Right renal pelvis (tissue), 4 donors: ENCODE measurements at regions not wholly inside any gene's neighbourhood (a gene's known extent, or its start where the extent isn't known, plus 50 kb on each side); places are given as distances from the start of the nearest gene placed in this dataset.
"Not testable (repeated sequence)": the region's sequence is repeated elsewhere in the genome, so short reads cannot be mapped to it uniquely, and the experiment has no call there.

Experiments used
- DNase-seq, 4 donors: peaks; one replicate each; pipeline ENCODE4 v3.0.0-alpha.2; 2013; ENCODE audit warnings: low read depth in 4 of 4, low spot score in 3 of 4, missing footprints in 1 of 4

- no peak for DNase-seq
Measured at GRCh38 chr10:28733245-28733644, 55.9 kb downstream of the BAMBI start.

DNA sequence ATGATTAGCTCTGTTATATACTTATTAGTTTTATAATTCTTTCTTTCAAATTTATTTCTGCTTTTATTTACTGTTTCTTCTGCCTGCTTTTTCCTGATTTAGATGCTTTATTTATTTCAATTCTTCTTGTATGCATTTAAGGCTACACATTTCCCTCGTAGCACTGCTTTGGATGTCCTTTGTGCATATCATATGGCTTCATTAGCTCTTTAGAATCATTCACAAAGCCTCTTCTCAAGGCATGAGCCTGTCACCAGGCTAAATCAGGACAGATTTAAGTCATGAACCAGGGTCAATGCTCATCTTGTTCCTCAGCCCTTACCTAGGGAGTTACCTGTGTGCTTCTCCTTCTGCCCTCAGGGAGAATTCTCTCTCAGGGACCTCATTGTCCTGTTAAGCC, 56.3 kb downstream of the BAMBI start:
- no peak for DNase-seq

DNA sequence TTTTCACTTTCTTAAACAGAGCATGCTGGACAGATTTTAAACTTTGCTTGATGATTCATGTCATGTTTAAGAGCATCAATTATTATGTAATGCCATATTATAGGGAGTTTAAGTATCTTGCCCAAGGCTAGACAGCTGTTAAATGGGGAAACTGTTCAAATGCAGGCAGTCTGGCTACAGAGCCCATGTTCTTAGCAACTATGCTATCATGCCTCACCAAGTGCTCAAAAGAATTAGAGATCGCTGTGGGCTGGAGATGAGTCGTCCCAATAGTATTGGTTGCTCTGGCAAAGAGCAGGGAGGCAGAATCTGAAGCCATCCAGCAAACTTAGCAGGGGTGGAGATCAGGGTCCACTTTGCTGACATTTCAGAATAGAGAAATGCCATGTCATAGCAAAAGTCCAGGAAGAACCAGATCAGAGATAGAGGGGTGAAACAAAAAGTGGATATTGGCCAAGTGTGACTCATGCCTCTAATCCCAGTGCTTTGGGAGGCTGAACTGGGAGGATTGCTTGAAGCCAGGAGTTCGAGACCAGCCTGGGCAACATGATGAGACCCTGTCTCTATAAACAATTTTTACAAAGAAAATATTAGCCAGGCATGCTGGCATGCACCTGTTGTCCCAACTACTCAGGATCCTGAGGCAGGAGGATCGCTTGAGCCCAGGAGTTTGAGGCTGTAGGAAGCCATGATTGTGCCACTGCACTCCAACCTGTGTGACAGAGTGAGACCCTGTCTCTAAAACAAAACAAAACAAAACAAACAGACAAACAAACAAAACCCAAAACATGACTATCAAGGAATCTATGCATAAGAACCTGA, 57.8 kb downstream of the BAMBI start:
- no peak for DNase-seq

- no peak for DNase-seq
Measured at GRCh38 chr10:28737096-28737495, 59.8 kb downstream of the BAMBI start.

DNA sequence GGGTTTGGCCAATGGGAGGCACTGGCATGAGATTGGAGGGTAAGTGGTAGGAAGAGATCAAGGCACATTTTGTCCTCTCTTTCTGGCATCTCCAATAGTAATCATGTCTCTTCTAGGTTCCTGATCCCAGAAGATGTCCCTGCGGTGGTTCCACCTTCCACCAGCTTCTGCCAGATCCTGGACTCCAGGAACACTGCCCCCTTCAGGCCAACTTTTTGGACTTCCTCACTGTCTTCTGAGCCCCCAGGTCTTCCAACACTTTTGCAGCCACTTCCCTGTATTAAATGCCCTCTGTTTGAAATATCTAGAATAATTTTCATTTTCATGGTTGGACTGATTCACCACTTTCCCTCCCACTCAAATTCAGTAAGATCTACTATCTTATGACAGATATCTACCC, 60.9 kb downstream of the BAMBI start:
- no peak for DNase-seq

- no peak for DNase-seq
Measured at GRCh38 chr10:28743576-28743975, 66.3 kb downstream of the BAMBI start.

DNA sequence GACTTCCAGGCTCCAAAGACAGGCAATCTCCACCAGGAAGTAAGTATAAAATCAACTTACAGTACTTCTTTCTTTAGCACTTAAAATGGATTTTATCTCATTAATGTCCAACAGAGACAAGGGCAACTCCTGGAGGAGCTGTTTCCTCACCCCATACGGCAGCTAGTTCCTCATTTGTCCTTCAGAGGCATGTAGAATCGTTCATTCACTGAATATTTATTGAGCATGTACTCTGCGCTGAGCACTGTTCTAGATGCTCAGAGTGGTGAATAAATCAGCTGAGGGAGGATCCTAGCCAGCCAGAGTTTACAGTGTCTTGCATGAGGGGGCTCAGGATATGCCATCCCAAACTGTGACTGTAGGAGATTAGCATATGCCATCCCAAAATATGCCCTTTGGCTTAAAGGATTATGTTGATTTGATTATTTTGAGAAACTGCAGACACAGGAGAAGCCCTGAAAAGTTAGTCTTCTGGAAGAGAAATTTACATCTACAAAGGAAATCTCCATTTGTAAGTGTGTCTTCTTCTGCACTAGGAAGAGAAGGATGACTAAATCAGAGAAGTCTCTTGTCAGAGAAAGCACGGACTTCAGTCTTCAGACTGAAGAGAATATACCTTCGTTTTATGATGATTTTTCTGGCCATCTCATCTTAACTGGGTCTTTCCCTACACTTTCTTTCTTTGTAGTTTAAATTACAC, 66.9 kb downstream of the BAMBI start:
- no peak for DNase-seq

DNA sequence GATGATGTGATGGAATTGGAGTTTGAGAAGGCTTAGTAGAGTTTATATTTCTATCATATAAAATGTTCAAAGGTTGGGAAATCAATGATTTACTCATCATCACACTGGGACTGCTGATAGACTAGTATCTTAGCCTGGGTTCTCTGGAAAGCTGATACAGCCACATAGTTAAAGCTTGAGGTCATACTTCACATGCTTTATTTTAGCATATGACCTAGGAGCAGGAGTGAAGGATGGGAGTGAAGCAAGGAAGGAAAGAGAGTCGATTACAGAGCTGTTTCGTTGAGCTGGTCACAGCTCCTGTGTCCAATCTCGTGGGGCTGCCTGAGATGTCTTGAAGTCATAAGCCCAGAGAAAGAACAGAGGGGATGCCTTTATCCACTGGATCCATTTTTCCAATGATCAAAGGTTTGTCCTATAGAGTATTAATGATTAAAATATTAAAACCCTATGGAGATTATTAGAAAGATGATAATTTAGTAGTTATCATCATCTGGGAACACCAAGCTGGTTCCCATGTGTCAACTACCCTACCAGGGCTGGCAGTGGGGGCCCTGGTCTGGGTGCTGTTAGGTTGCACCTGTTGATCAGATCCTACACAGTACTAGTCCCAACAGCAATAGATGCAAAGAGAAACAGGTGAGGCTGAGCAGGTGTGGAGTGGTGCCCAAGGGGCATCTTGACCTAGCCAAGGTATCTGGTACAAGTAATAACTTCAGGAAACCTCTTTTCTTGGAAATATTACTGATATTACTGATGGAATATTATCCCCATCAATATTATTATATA, 77.8 kb downstream of the BAMBI start:
- no peak for DNase-seq

- no peak for DNase-seq
Measured at GRCh38 chr10:28761084-28761846, 83.9 kb downstream of the BAMBI start.

DNA sequence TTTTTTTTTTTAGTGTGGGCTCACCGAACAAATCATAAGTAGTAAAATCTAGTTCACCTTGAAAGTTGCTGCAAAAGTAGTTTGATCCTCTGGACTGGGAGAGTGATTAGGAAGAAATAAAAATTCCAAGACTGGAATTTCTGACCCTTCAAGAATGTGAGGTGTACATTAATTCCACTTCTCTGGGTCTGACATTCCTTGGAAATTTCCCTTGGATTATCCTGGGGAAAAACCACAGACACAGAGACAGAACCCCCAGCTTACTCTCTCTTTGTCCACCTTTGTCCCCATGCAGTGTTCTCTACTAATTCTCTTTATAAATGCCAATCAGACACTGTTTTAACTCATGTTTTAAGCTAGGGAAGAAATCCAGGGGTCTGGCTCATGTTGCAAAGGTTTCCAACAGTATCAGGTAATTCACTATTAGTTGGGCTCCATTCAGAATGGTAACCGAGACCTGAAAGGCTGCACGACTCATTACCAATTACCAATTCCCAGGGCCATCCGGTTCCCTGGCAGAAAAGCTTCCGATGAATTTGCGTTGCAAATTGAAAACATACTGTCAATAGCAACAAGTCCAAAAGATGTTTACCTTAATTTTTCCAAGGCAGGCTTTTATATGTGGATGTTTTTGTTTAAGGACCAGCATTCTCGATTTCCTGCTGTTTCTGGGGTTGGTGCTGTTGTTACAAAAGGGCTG, 86.3 kb downstream of the BAMBI start:
- DNase-seq = no peak

- DNase-seq = no peak
Measured at GRCh38 chr10:28765641-28766040, 88.3 kb downstream of the BAMBI start.

GRCh38 chr10:28768227-28768626, 90.9 kb downstream of the BAMBI start:
- DNase-seq = no peak

DNA sequence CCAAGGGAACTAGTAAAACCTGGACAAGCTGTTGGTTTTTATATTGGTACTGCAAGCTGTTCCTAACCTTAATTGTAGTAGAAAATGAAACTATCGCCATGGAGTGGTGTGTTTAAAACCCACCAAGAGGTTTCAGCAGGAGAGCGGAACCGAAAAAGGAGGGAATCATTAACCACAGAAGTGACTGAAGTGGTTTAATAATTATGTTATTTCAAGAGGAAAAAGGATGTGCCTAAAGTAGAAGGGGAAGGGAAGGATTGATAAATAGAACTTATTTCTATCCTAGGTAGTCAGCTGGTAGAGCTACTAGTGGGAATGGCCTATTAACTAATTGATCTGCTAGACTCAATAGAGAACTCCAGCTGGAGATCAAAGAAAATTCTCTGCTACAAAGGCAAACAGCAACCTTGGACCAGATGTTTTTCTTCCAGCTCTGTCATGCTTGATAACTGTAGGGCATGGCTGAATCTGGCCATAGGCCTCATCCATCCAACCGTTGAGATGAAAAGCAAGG, 91.8 kb downstream of the BAMBI start:
- peak in 1 of 4 donors; percentile 41 for DNase-seq

DNA sequence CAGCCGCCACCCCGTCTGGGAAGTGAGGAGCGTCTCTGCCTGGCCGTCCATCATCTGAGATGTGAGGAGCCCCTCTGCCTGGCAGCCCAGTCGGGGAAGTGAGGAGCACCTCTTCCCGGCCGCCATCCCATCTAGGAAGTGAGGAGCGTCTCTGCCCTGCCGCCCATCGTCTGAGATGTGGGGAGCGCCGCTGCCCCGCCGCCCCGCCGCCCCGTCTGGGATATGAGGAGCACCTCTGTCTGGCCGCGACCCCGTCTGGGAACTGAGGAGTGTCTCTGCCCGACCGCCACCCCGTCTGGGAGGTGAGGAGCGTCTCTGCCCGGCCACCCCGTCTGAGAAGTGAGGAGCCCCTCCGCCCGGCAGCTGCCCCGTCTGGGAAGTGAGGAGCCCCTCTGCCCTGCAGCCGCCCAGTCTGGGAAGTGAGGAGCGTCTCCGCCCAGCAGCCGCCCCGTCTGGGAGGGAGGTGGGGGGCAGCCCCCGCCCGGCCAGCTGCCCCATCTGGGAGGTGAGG, 94.3 kb downstream of the BAMBI start:
- not testable (repeated sequence) for DNase-seq

DNA sequence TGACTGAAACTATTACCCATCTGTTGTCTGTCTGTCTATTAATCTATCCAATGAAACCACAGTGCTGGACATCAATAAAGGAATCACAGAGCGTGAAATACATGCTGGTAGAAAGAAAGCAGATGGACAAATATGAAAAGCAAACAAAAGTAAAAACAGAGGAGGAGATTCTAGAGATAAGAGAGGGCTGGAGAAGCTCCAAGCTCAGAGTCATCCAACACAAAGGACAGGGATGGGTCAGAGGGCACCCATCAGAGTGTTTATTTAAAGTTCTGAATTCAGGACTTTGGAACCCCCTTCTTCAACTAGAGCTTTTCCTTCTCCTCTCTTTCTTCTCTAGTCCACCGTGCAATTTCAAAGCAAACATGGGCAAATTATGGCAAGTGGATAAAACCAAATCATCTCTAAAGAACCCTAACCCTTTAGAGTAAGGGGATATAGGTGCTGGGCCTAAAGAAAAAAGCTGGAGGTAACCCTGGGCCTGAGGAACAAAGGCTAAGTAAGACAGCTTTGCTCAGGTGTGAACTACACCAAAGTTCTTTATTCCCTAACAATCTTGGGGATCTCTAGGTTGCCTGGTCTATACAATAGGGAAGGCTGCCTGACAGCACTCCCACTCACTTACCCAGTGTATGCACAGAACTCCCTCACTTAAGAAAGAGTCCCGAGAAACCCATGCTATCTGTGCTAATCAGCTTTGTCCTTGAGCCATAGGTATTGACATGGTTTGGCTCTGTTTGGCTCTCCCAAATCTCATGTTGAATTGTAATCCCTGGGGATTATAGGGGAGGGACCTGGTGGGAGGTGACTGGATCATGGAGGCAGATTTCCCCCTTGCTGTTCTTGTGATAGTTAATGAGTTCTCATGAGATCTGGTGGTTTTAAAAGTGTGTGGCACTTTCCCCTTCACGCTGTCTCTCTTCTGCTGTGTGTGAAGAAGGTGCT, 97.0 kb downstream of the BAMBI start:
- no peak for DNase-seq

- no peak for DNase-seq
Measured at GRCh38 chr10:28775773-28776172, 98.5 kb downstream of the BAMBI start.

DNA sequence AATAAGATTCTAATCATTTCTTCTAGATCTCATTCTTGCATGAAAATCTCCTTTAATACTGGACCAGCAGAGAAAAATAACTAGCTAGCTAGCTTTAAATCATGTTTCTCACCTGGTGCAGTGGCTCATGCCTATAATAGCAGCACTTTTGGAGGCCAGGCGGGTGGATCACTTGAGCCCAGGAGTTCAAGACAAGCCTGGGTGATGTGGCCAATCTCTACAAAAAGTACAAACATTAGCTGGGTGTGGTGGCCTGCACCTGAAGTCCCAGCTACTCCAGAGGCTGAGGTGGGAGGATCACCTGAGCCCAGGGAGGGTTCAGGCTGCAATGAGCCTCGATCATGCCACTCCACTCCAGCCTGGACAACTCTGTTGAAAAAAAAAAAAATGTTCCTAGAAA, 99.2 kb downstream of the BAMBI start:
- no peak for DNase-seq

DNA sequence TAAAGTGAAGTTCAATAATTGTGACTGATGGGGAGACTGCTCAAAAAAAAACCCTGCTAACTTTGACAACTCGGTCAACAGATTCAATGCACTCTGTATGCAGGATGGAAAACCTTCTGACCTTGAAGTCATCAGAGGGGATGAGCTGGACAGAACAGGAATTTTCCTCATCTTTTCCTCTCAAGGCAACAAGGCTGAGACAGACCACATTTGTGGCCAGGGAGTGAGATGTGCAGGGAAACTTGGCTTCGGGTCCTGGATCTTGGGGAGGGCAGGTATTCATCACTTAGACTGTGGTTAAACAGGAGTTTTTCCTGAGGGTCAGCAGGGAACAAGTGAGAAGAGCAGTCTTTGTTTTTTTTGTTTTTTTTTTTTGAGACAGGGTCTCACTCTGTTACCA, 100.6 kb downstream of the BAMBI start:
- DNase-seq = no peak

DNA sequence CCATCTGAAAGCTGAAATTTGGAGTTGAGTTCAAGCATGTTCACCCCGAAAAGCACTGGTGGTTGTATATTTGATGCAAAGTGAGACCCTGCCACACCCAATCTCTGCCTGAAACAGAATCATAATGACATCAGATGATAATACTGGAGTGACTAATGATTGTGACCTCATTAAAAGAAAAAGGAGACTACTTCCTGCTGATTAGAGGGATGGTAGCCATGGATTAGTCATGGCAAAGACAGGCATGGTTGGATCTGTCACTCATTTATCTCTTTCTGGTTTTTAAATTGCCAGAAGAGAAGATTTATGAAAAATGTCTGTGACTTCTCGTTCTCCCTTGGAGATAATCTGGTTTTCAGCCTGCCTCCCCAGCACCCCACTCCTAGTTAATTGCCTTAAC, 101.2 kb downstream of the BAMBI start:
- no peak for DNase-seq
